SH-SY5Y (cell line): ENCODE measurements at regions not wholly inside any gene's neighbourhood (a gene's known extent, or its start where the extent isn't known, plus 50 kb on each side); places are given as distances from the start of the nearest gene placed in this dataset.

Experiments
- GATA2 ChIP-seq: IDR thresholded peaks from 2 replicates; pipeline ENCODE4 v1.6.1; 2011; ENCODE audit warnings: mild to moderate bottlenecking, low read depth, low read length
- GATA3 ChIP-seq: IDR thresholded peaks from 2 replicates; pipeline ENCODE4 v1.6.1; 2011; ENCODE audit warnings: low read depth, mild to moderate bottlenecking, low read length, moderate library complexity

- no peak for TF ChIP-seq GATA3
- no peak for TF ChIP-seq GATA2
These were observed 949.6 kb downstream of the CDH11 start for GRCh38 chr16:64172226-64172625.
